Ectodermal cell (in vitro differentiated cells): ENCODE measurements at regions not wholly inside any gene's neighbourhood (a gene's known extent, or its start where the extent isn't known, plus 50 kb on each side); places are given as distances from the start of the nearest gene placed in this dataset.

Experiments
- H3K27ac ChIP-seq: 2 replicates; pipeline ENCODE4 v1.7.0; 2013; ENCODE audit warnings: mild to moderate bottlenecking, low read depth, low read length; ENCODE audit not compliant: insufficient read depth, poor library complexity, severe bottlenecking
- H3K27me3 ChIP-seq: 2 replicates; pipeline ENCODE4 v1.7.0; 2013; ENCODE audit warnings: mild to moderate bottlenecking, low read length; ENCODE audit not compliant: insufficient read depth, control insufficient read depth, poor library complexity, severe bottlenecking
- H3K36me3 ChIP-seq: one replicate; pipeline ENCODE4 v1.7.0; 2013; ENCODE audit warnings: low read length; ENCODE audit not compliant: control insufficient read depth, insufficient read depth
- H3K4me1 ChIP-seq: one replicate; pipeline ENCODE4 v1.7.0; 2013; ENCODE audit warnings: low read length; ENCODE audit not compliant: control insufficient read depth, insufficient read depth
- H3K4me3 ChIP-seq: 2 replicates; pipeline ENCODE4 v1.7.0; 2013; ENCODE audit warnings: low read depth, low read length, control low read depth; ENCODE audit not compliant: insufficient read depth
- H3K9me3 ChIP-seq: 2 replicates; pipeline ENCODE4 v1.7.0; 2013; ENCODE audit warnings: mild to moderate bottlenecking, low read length, moderate library complexity; ENCODE audit not compliant: control insufficient read depth
- WGBS, 2 experiments: methylation state at CpG; one replicate each; pipeline ENCODE4 v1.1.7; 2013; ENCODE audit warnings: missing lambda C conversion rate in 2 of 2; 5-methylcytosine and 5-hydroxymethylcytosine counted together

GRCh38 chr13:77980592-77980991, 62.0 kb upstream of the EDNRB start:
- no peak overlapping the region for H3K4me3 ChIP-seq
- no peaks in the 10 kb centered on the region for H3K9me3 ChIP-seq
- H3K4me1 ChIP-seq: peaks cover 7% of the 10 kb centered on the region
- H3K27ac ChIP-seq: no peak overlapping the region
- no peaks in the 10 kb centered on the region for H3K27me3 ChIP-seq
- H3K36me3 ChIP-seq: no peaks in the 10 kb centered on the region
- WGBS, 2 experiments: 75 to 79% methylated on average over 2 of the region's 2 CpGs

- Histone ChIP-seq H3K36me3 (no peaks in the 10 kb centered on the region), H3K27ac (no peak overlapping the region)
- 94 to 98% methylated on average over 2 of the region's 3 CpGs for WGBS, 2 experiments
Measured at GRCh38 chr13:77979721-77980385, 61.2 kb upstream of the EDNRB start.

GRCh38 chr13:77975358-77976042, 56.9 kb upstream of the EDNRB start:
- Histone ChIP-seq H3K9me3 (no peaks in the 10 kb centered on the region), H3K36me3 (no peaks in the 10 kb centered on the region), H3K4me3 (no peak overlapping the region), H3K27ac (no peak overlapping the region), H3K4me1 (peaks cover 2% of the 10 kb centered on the region), H3K27me3 (no peaks in the 10 kb centered on the region)
- WGBS, 2 experiments: 87 to 91% methylated on average over 14 of the region's 14 CpGs

More at GRCh38 chr13:77979721-77980385, 61.2 kb upstream of the EDNRB start:
- Histone ChIP-seq H3K4me1 (peaks cover 7% of the 10 kb centered on the region), H3K4me3 (no peak overlapping the region), H3K9me3 (no peaks in the 10 kb centered on the region), H3K27me3 (no peaks in the 10 kb centered on the region)

GRCh38 chr13:77969299-77969698, 50.7 kb upstream of the EDNRB start:
- WGBS, 2 experiments: 80 to 86% methylated on average over 4 to 5 of the region's 5 CpGs
- H3K9me3 ChIP-seq: no peaks in the 10 kb centered on the region
- H3K27me3 ChIP-seq: no peaks in the 10 kb centered on the region
- H3K36me3 ChIP-seq: no peaks in the 10 kb centered on the region
- no peaks in the 10 kb centered on the region for H3K4me1 ChIP-seq
- no peak overlapping the region for H3K4me3 ChIP-seq
- peak overlapping the region; percentile 16 for H3K27ac ChIP-seq
